GM19328 (cell line): ENCODE measurements at regions not wholly inside any gene's neighbourhood (a gene's known extent, or its start where the extent isn't known, plus 50 kb on each side); places are given as distances from the start of the nearest gene placed in this dataset.

Source experiments
- ATAC-seq: cut with Tn5 transposase; IDR thresholded peaks from one replicate; pipeline ENCODE4 v1.9.1; 2021; ENCODE audit warnings: mild to moderate bottlenecking, moderate library complexity; ENCODE audit not compliant: unreplicated experiment

GRCh38 chr13:107284173-107284572 lies 716.2 kb upstream of the ARGLU1 start:
- ATAC-seq, result no peak

DNA sequence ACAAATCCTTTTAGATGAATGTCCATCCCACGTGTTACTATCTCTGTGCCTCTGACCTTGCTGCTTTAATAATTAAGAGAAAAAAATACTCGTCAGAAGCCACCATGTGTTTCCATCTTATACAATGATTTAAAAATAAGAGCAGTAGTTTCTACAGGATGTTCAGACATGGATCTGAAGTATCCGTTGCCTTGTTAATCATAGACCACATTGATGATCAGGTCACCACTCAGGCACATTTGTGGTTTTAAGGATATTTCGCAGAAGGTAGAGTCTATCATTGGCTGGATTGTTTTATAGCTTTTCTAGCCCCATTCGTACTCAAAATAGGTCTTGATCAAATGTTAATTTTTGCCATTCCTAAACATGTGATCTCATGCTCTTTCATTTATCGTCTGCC lies 710.0 kb upstream of the ARGLU1 start:
- ATAC-seq, result no peak

DNA sequence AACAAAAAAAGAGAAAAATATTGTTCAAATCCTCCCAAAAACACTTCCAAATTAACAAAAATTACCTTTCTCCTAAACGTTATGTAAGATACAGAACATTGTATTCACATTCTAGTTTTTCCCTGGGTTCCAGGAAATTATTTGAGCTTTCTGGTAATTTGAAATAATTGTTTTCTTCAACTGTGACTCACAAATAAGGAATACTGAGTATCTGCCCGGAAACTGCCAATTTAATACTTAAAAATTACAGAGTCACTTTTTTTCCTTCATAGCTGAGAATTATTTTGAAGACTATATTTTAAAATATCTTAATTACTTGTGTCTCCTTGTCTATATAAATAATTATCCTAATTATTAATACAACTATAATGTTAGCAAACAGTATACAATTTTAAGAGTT lies 709.0 kb upstream of the ARGLU1 start:
- ATAC-seq, result no peak

DNA sequence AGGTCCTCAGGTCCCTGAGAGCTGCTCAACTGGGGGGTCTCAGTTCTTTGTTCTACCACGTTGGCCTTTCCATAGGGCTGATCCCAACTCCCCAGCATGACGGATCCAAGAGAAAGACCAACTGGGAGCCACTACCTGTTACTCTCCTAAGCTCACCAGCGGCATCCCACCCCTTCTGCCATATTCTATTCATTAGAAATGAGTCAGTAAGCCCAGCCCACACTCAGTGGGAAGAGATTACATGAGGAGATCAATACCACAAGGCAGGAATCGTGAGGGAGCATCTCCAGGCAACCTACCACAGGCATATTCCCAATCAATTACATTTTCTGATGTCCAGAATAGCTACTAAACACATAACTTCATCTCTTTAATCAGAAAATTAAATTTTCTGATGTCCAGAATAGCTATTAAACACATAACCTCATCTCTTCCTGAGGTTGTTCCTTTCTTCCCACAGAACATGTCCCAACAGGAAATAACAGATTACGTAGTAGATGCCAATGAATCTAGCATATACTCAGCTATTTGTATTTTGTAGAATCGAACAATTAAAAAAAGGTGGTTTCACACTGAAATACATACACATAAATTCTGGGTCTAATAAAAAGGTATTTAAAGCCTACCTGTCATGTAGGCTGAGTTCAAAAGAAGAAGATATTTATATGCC lies 708.1 kb upstream of the ARGLU1 start:
- ATAC-seq, result no peak

DNA sequence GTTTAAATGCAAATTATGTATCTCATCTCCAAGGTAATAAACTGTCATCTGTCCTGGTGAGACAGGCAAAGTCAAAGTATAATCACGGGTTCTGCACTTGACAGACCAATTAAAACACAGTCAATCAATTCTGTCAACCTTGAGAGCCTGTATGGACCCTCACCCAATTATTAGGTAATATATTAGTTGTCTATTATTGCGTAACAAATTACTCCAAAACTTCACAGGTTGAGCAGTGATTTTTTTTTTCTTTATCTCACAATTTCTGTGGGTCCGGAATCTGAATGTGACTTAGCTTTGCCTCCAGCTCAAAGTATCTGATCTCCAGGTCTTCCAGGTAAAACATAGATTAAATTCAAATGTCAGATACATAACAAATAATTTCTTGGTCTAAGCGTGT lies 707.4 kb upstream of the ARGLU1 start:
- ATAC-seq, result no peak

DNA sequence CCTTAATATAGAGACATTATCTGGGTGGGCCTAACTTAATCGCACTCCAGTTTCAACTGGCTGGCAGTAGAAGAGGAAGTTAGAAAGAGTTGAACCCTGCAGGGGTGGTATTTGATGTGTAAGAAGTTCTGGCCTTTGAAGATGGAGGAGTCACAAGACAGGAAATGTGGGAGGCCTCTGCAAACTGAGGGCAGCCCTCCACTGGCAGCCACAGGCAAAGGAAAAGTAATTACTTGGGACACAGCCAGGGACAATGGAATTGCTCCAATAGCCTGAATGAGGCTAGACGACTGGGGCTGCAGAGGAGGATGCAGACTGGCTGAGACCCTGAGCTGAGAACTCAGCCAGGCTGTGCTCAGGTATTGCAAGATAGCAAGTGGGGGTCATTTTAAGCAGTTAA lies 703.3 kb upstream of the ARGLU1 start:
- ATAC-seq, result no peak

DNA sequence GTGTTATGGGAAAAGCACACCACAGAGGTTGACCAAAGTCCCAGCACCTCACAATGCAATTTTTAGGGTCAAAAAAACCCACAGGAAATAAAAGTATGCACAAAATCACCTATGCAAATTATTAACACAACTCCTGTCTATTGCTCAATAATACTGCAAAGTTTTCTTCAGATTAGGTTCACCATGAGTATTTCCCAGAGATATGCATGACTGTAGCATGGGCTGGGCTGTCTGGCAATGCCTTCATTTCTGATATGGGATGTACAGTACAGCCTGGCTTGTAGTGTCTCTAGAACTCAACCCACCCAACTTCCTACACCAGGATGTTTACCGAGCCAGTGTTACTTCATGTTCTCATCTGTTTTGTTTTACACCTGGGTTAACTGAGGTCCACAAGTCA lies 698.7 kb upstream of the ARGLU1 start:
- no peak for ATAC-seq

DNA sequence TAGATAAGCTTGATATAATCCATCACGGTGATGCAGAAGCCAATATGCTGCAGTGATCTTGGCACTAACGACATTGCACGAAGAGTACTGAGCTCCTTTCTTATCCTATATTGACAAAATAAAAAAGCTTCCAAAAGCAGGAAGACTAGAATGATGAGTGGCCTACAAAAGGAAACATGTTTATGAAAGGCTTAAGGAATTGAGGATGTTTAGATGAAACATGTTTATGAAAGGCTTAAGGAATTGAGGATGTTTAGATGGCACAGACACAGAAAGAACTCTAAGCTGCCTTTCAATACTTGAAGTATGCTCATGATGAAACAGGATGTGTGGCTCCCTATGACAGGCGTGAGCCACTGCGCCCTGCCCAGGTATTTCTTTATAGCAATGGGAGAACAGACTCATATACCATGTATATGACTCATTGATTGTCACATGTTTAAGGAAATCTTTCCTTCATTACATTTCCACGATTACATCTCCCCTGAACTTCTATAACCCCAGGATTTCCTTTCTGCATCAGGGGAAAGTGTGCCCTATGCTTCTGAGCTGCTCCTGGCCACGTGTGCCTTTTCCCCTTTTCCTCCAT lies 690.8 kb upstream of the ARGLU1 start:
- no peak for ATAC-seq

DNA sequence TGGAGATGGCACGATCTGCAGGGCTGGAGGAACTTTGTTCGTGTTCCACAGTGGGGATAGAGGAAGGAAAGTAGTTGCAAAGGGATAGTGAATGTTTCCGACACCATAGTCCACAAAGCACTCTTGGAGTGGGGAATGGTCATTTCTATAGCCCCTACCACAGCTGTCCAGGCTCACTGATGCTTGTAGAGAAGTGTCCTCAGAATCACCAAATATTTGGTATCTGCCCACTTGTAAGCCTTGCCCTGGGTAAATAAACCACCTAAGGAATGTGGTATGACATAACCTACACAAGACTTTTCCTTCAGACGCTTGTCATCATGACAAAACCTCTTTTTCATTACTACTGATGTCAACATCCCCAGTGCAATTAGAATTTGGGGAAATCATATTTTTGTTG lies 686.5 kb upstream of the ARGLU1 start:
- no peak for ATAC-seq

DNA sequence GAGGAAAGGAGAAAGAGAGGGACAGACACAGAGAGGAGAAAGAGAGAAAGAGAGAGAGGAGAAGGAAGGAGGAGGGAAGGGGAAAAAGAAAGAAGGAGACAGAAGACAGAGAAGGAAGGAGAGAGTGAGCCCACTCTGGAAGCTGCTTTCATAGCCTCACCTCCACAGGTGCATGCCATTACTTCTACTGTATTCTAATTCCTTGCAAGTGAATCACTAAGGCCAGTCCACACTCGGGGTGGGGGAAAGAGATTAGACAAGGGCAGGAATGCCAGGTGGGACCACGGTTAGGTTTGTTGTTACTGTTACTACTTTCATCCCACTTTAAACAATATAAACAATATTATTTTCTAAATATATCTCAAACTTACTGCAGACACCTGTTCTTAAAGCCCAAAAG lies 684.5 kb upstream of the ARGLU1 start:
- ATAC-seq, result no peak

DNA sequence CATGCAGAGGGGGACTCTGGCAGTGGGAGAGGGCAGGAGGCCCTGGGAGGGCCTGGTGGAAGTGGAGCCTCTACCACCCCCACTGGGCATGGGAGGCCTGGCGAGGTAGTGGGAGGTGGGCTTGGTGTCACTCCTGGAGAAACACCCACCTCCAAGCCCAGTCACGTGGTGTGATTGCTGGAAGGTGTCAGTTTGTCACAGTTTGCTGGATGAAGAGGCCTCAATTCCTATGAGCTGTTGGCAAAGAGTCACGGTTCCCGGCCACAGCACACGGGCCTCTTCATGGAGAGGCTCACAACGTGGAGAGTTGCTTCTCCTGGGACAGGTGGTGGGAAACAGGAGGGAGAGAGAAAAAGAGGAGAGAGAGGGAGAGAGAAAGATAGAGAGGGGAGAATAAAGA lies 684.1 kb upstream of the ARGLU1 start:
- ATAC-seq, result no peak

- no peak for ATAC-seq
These were observed 683.4 kb upstream of the ARGLU1 start for GRCh38 chr13:107251341-107251740.

DNA sequence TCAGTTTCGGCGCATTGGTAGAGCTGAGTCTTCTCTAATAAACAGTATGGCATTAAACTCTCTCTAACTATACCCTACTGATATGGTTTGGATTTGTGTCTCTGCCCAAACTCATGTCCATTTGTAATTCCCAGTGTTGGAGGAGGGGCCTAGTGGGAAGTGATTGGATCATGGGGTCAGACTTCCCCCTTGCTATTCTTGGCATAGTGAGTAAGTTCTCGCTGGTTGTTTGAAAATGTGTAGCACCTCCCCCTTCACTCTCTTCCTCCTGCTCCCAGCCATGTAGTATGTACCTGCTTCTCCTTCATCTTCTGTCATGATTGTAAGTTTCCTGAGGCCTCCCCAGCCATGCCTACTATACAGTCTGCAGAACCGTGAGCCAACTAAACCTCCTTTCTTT lies 682.7 kb upstream of the ARGLU1 start:
- ATAC-seq, result no peak

GRCh38 chr13:107244241-107244640 lies 676.3 kb upstream of the ARGLU1 start:
- no peak for ATAC-seq

- ATAC-seq, result no peak
These were observed 674.2 kb upstream of the ARGLU1 start for GRCh38 chr13:107242138-107242537.

- ATAC-seq, result no peak
These were observed 673.4 kb upstream of the ARGLU1 start for GRCh38 chr13:107241381-107241780.

GRCh38 chr13:107239213-107239612 lies 671.3 kb upstream of the ARGLU1 start:
- ATAC-seq, result no peak

DNA sequence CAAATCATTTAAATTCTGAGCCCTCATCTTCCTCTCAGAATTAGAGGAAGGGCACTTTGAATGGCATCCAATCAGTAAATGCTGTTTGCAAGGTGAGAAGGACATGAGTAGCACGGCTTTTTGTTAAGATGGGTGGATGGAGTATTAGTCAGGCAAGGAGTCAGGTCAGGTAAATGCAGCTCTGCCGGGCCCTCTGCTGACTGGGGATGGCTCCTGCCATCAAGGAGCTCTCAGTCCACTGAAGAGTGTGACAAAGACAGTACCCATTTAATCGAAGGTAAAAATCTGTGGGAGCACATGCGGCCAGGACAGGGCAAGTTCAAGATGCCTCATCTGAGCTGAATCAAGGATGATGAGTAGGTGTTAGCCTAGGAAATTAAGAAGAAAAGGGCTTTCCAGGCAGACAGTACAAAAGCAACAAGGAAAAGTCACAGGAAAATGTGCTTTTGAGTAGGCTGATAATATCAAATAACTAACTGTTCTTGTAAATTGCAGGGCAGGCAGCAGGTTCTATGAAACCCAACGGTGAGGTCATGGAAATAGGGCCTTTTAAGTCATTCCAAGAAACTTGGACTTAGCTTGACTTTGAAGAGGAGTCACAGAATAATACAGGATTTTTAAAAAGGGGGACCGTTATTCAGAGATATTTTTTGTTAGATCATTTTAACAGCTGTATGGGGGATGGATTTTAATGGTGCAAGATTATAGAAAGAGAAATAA lies 670.5 kb upstream of the ARGLU1 start:
- ATAC-seq, result no peak

- ATAC-seq, result no peak
These were observed 666.6 kb upstream of the ARGLU1 start for GRCh38 chr13:107234319-107235073.

DNA sequence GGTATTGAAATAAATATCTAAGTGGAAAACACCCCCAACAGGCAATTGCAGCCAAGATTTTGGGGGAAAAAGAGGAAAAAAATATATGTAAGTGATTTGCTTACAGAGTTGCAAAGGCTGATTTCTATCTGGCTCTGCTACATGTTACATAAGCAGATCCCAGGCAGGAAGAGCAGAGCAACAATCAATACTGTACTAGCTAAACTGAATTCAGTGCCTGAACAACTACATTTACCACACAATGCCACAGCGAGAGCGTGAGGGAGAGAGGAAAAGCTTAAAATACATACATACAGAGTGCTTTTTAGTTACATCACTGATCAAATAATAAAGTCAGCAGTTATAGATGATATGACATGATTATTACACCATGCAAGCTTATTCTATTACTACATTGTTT lies 665.6 kb upstream of the ARGLU1 start:
- no peak for ATAC-seq

DNA sequence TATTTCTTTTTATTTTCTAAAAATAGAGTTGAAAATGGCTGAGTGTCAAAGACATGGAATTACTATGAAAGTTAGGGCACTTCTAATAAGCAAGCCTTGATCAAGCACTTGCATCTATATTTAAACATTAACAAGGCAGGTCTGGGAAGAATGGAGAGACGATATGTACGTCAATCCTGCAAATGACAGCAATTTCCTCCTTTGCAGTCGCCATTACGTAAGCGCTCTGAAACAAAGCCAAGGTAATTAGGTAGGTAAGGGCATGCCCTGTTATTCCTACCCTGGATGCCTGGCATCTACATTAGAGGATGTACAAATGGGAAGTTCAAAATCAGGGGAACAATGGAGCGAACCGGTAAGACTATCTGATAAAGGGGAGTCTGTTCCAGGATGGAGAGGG lies 664.0 kb upstream of the ARGLU1 start:
- no peak for ATAC-seq

DNA sequence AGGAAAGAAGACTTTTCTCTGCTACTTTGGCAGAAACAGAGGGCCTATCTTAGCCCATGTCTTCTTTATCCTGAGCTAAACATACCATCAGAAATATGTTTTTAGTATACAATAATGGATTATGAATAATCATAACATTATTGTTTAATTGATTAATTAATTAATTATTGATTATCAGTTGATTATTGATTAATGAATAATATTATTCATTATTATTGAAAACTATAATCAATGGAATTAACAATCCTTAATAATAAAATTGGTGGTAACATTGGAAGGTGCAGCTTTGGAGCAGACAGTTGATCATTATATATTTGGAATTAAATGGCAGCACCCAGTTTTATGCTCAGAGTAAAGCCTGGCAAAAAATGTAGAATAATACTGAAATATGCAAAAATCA lies 655.9 kb upstream of the ARGLU1 start:
- ATAC-seq, result no peak
